Small intestine (tissue), 7 donors: ENCODE measurements at regions not wholly inside any gene's neighbourhood (a gene's known extent, or its start where the extent isn't known, plus 50 kb on each side); places are given as distances from the start of the nearest gene placed in this dataset.

Experiments
- DNase-seq, 2 donors: peaks; one replicate each; pipeline versions ENCODE4 v3.0.0 to v3.0.0-alpha.2; 2013
- FAIRE-seq: peaks from 2 replicates; lab custom pipeline; 2012; peaks lifted over from hg19 to GRCh38; lab: Jason Lieb, UNC
- H3K27ac ChIP-seq, 3 donors: one replicate each; pipeline ENCODE4 v1.5.1; 2013; ENCODE audit warnings: low read length in 2 of 3, mild to moderate bottlenecking in 2 of 3, control low read depth in 1 of 3, inconsistent platforms in 1 of 3, low read depth in 1 of 3, moderate library complexity in 1 of 3
- H3K27me3 ChIP-seq, 3 donors: one replicate each; pipeline ENCODE4 v1.6.1; 2013; ENCODE audit warnings: low read length in 3 of 3, inconsistent platforms in 1 of 3; ENCODE audit not compliant: control insufficient read depth in 3 of 3, insufficient read depth in 3 of 3
- H3K36me3 ChIP-seq, 3 donors: one replicate each; pipeline ENCODE4 v1.6.1; 2013; ENCODE audit warnings: low read length in 3 of 3, inconsistent platforms in 1 of 3, low read depth in 1 of 3, mild to moderate bottlenecking in 1 of 3, moderate library complexity in 1 of 3; ENCODE audit not compliant: control insufficient read depth in 3 of 3, insufficient read depth in 2 of 3
- H3K4me1 ChIP-seq, 3 donors: one replicate each; pipeline ENCODE4 v1.6.1; 2013; ENCODE audit warnings: low read length in 2 of 3, inconsistent platforms in 1 of 3, low read depth in 1 of 3, mild to moderate bottlenecking in 1 of 3, moderate library complexity in 1 of 3; ENCODE audit not compliant: control insufficient read depth in 3 of 3, insufficient read depth in 2 of 3
- H3K4me3 ChIP-seq, 3 donors: one replicate each; pipeline ENCODE4 v1.5.1; 2013; ENCODE audit warnings: low read length in 3 of 3, control low read depth in 1 of 3, inconsistent platforms in 1 of 3, low read depth in 1 of 3, mild to moderate bottlenecking in 1 of 3, moderate library complexity in 1 of 3
- H3K9me3 ChIP-seq, 2 donors: one replicate each; pipeline ENCODE4 v1.6.1; 2013; ENCODE audit warnings: low read depth in 1 of 2, low read length in 1 of 2; ENCODE audit not compliant: control insufficient read depth in 2 of 2, insufficient read depth in 1 of 2
- WGBS, 3 donors: extraction: QIAGEN DNeasy Blood & Tissue Kit; methylation state at CpG; one replicate each; pipeline ENCODE4 v1.1.7; 2013; 5-methylcytosine and 5-hydroxymethylcytosine counted together
- donor health status: healthy with polysubstance abuse.
- donor health status: control.
- donor health status: control.
- donor health status: Bipolar disorder and iron deficiency.
- donor health status: healthy.

- no peaks in the 10 kb centered on the region for H3K27me3 ChIP-seq
- no peaks in the 10 kb centered on the region for H3K36me3 ChIP-seq
- FAIRE-seq (no peak), DNase-seq (no peak)
- WGBS, 3 donors = 72 to 91% (median 85%) methylated on average over 3 of the region's 3 CpGs
- no peak overlapping the region for H3K27ac ChIP-seq
- H3K4me1 ChIP-seq = no peaks in the 10 kb centered on the region
- no peak overlapping the region for H3K4me3 ChIP-seq
- H3K9me3 ChIP-seq = no peaks in the 10 kb centered on the region
Observed at GRCh38 chr9:101792475-101792874, 54.0 kb upstream of the GRIN3A start.

DNA sequence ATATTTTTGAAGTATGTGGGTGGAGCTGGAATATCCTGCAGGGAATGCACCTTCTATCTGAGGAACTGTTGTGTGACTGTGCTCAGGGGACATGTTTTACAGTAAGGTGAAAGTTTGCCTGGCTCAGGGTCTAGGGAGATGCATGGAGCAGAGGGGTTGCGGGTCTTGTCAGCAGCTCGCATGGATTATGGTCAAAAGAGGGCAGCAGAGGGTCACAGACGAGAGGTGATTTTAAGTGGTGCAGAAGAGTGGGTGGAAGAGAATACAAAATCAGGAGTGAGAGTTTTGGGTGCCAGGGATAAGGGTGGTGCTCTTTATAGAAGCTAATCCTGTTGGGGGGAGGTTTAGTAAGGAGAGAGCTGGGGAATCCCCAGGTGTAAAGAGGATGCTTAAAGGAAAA, 53.5 kb upstream of the GRIN3A start:
- Histone ChIP-seq H3K27ac (no peak overlapping the region), H3K9me3 (no peaks in the 10 kb centered on the region), H3K4me3 (no peak overlapping the region), H3K4me1 (no peaks in the 10 kb centered on the region), H3K27me3 (no peaks in the 10 kb centered on the region), H3K36me3 (no peaks in the 10 kb centered on the region)
- DNase-seq (peak; percentile 50 to 65), FAIRE-seq (no peak)
- WGBS, 3 donors = 3 to 8% (median 5%) methylated on average over 3 of the region's 3 CpGs

- DNase-seq (no peak), FAIRE-seq (no peak)
- no peaks in the 10 kb centered on the region for H3K9me3 ChIP-seq
- no peak overlapping the region for H3K4me3 ChIP-seq
- H3K27ac ChIP-seq = no peak overlapping the region
- H3K4me1 ChIP-seq = no peaks in the 10 kb centered on the region
- WGBS, 3 donors = 37 to 52% (median 41%) methylated on average over 6 of the region's 6 CpGs
- H3K36me3 ChIP-seq = no peaks in the 10 kb centered on the region
- H3K27me3 ChIP-seq = no peaks in the 10 kb centered on the region
Observed at GRCh38 chr9:101791533-101791932, 53.1 kb upstream of the GRIN3A start.
